ENCODE measurements at regions not wholly inside any gene's neighbourhood (a gene's known extent, or its start where the extent isn't known, plus 50 kb on each side); places are given as distances from the start of the nearest gene placed in this dataset.

- Histone ChIP-seq H3K4me3 (ENCODE audit: low read depth, low read length) (no peak overlapping the region), H3K36me3 (ENCODE audit: control insufficient read depth, insufficient read depth, low read length) (no peaks in the 10 kb centered on the region), H3K4me1 (peaks cover 10% of the 10 kb centered on the region), H3K27me3 (replicated peaks; ENCODE audit: control insufficient read depth, insufficient read depth, low read length) (no peaks in the 10 kb centered on the region), H3K9me3 (no peaks in the 10 kb centered on the region)
- Mint-ChIP-seq H3K27ac (ENCODE audit: unreplicated experiment) (no peak overlapping the region), H3K9me3 (ENCODE audit: unreplicated experiment) (peaks cover 9% of the 10 kb centered on the region), H3K4me3 (ENCODE audit: unreplicated experiment) (no peak overlapping the region), H3K27me3 (ENCODE audit: insufficient read depth, unreplicated experiment) (no peaks in the 10 kb centered on the region), H3K4me1 (ENCODE audit: low read depth, unreplicated experiment) (peaks cover 6% of the 10 kb centered on the region), H3K36me3 (ENCODE audit: insufficient read depth, unreplicated experiment) (no peaks in the 10 kb centered on the region)
- intact Hi-C loops (cut with micrococcal nuclease; ENCODE audit: unreplicated experiment): no loop called here
- no peak for DNase-seq
- ChIA-PET POLR2A (no interaction called here), CTCF (no interaction called here)
- no TSS peak for BruUV-seq (replicated peaks)
- no peak for TF ChIP-seq CTCF (IDR thresholded peaks at IDR 0.05; ENCODE audit: insufficient read depth in 1 of 2, low read depth in 1 of 2, low read length in 1 of 2, severe bottlenecking in 1 of 2, unreplicated experiment in 1 of 2)
Observed at GRCh38 chr6:145329257-145329656, 406.1 kb downstream of the EPM2A start.

- Mint-ChIP-seq H3K9me3 (ENCODE audit: unreplicated experiment) (peaks cover 9% of the 10 kb centered on the region), H3K27me3 (ENCODE audit: insufficient read depth, unreplicated experiment) (no peaks in the 10 kb centered on the region), H3K27ac (ENCODE audit: unreplicated experiment) (no peak overlapping the region), H3K4me1 (ENCODE audit: low read depth, unreplicated experiment) (peaks cover 6% of the 10 kb centered on the region), H3K4me3 (ENCODE audit: unreplicated experiment) (no peak overlapping the region), H3K36me3 (ENCODE audit: insufficient read depth, unreplicated experiment) (no peaks in the 10 kb centered on the region)
- no peaks in the 10 kb centered on the region for H3K27me3 ChIP-seq (replicated peaks; ENCODE audit: control insufficient read depth, insufficient read depth, low read length)
- no peak for DNase-seq
- no peaks in the 10 kb centered on the region for H3K36me3 ChIP-seq (ENCODE audit: control insufficient read depth, insufficient read depth, low read length)
- H3K9me3 ChIP-seq: no peaks in the 10 kb centered on the region
- no peak for TF ChIP-seq CTCF (IDR thresholded peaks at IDR 0.05; ENCODE audit: insufficient read depth in 1 of 2, low read depth in 1 of 2, low read length in 1 of 2, severe bottlenecking in 1 of 2, unreplicated experiment in 1 of 2)
- ChIA-PET CTCF (no interaction called here), POLR2A (no interaction called here)
- H3K4me1 ChIP-seq: peaks cover 10% of the 10 kb centered on the region
- H3K4me3 ChIP-seq (ENCODE audit: low read depth, low read length): no peak overlapping the region
- no TSS peak for BruUV-seq (replicated peaks)
- intact Hi-C loops (cut with micrococcal nuclease; ENCODE audit: unreplicated experiment): no loop called here
Observed at GRCh38 chr6:145331066-145331465, 404.3 kb downstream of the EPM2A start.

- no TSS peak for BruUV-seq (replicated peaks)
- Mint-ChIP-seq H3K27ac (ENCODE audit: unreplicated experiment) (no peak overlapping the region), H3K27me3 (ENCODE audit: insufficient read depth, unreplicated experiment) (no peaks in the 10 kb centered on the region), H3K9me3 (ENCODE audit: unreplicated experiment) (peaks cover 9% of the 10 kb centered on the region), H3K4me3 (ENCODE audit: unreplicated experiment) (no peak overlapping the region), H3K36me3 (ENCODE audit: insufficient read depth, unreplicated experiment) (no peaks in the 10 kb centered on the region), H3K4me1 (ENCODE audit: low read depth, unreplicated experiment) (peaks cover 6% of the 10 kb centered on the region)
- ChIA-PET CTCF (interaction anchor here (1.1 kb wide), 1 partner anchor 15 kb away, joined by 3 read pairs; no protein-coding TSS in a partner anchor), POLR2A (no interaction called here)
- Histone ChIP-seq H3K4me3 (ENCODE audit: low read depth, low read length) (no peak overlapping the region), H3K4me1 (peaks cover 10% of the 10 kb centered on the region), H3K9me3 (no peaks in the 10 kb centered on the region), H3K36me3 (ENCODE audit: control insufficient read depth, insufficient read depth, low read length) (no peaks in the 10 kb centered on the region), H3K27me3 (replicated peaks; ENCODE audit: control insufficient read depth, insufficient read depth, low read length) (no peaks in the 10 kb centered on the region)
- intact Hi-C loops (cut with micrococcal nuclease; ENCODE audit: unreplicated experiment): no loop called here
- peak; percentile 79 for DNase-seq
- TF ChIP-seq CTCF (IDR thresholded peaks at IDR 0.05; ENCODE audit: insufficient read depth in 1 of 2, low read depth in 1 of 2, low read length in 1 of 2, severe bottlenecking in 1 of 2, unreplicated experiment in 1 of 2): no peak
Observed at GRCh38 chr6:145332011-145332410, 403.3 kb downstream of the EPM2A start.
